H1 (cell line): ENCODE measurements at regions not wholly inside any gene's neighbourhood (a gene's known extent, or its start where the extent isn't known, plus 50 kb on each side); places are given as distances from the start of the nearest gene placed in this dataset.

ENCODE experiments used
- CEBPB ChIP-seq: IDR thresholded peaks from 2 replicates; pipeline ENCODE4 v1.6.1; 2012; ENCODE audit warnings: low read depth, low read length
- EGR1 ChIP-seq: IDR thresholded peaks from 2 replicates; pipeline ENCODE4 v1.6.1; 2011; ENCODE audit warnings: low read depth, low read length, borderline replicate concordance
- EP300 ChIP-seq, 2 experiments: IDR thresholded peaks; 1 replicate in 1 of 2; 2 replicates in 1 of 2; pipeline ENCODE4 v1.6.1; 2011 to 2012; ENCODE audit warnings: low read depth in 2 of 2, low read length in 2 of 2, mild to moderate bottlenecking in 2 of 2, borderline replicate concordance in 1 of 2, inconsistent platforms in 1 of 2, moderate library complexity in 1 of 2
- SIN3A ChIP-seq, 2 experiments: IDR thresholded peaks in 1 of 2; conservative IDR thresholded peaks in 1 of 2; 2 replicates each; pipeline ENCODE4 v1.6.1; 2011 to 2012; ENCODE audit warnings: low read length in 2 of 2, improper control_type of control experiment in 1 of 2, low read depth in 1 of 2, mild to moderate bottlenecking in 1 of 2
- ZNF274 ChIP-seq: IDR thresholded peaks from 2 replicates; pipeline ENCODE4 v1.7.0; 2012; ENCODE audit warnings: low read length, borderline replicate concordance; ENCODE audit errors: extremely low read depth

DNA sequence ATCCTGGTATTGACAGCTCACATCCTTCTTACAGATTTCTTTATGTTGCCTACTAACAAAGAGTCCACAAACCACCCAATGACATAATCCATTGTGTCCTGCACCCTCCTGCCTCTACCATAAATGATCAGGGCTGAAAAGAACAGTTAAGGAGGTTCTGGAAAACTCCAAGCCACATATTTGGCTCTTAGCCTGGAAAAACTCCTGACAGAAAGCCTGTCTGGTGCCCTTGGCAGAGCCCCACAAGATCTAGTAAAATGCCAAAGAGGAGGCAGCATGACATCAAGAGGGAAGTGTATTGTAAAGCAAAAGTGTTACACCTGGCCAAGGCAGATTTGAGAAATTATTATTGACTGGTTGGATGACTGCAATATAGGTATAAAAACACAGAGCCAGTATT, 126.4 kb upstream of the VGLL2 start (continued):
- TF ChIP-seq EGR1 (no peak), CEBPB (no peak), EP300 (IDR thresholded peaks at IDR 0.05; ENCODE audit: borderline replicate concordance in 1 of 2, low read depth in 2 of 2, low read length in 2 of 2) (no peak), ZNF274 (no peak), SIN3A (conservative IDR thresholded peaks at IDR 0.05 in 1 of 2, IDR thresholded peaks at IDR 0.05 in 1 of 2; ENCODE audit: low read depth in 1 of 2, low read length in 2 of 2) (no peak)
